PC-9 (cell line): ENCODE measurements at regions not wholly inside any gene's neighbourhood (a gene's known extent, or its start where the extent isn't known, plus 50 kb on each side); places are given as distances from the start of the nearest gene placed in this dataset.

ENCODE experiments used
- EZH2 ChIP-seq: fragments of 200-600 bp; sonication (generic); IDR thresholded peaks from 2 replicates; pipeline ENCODE4 v1.8.0; 2017; ENCODE audit warnings: antibody characterized with exemption, low read depth
- TF ChIP-seq, protein P1 (sequence below): fragments of 200-600 bp; sonication (generic); conservative IDR thresholded peaks from 2 replicates; pipeline ENCODE4 v1.6.1; 2017; ENCODE audit warnings: mixed run types, antibody characterized with exemption, mild to moderate bottlenecking, moderate library complexity

DNA sequence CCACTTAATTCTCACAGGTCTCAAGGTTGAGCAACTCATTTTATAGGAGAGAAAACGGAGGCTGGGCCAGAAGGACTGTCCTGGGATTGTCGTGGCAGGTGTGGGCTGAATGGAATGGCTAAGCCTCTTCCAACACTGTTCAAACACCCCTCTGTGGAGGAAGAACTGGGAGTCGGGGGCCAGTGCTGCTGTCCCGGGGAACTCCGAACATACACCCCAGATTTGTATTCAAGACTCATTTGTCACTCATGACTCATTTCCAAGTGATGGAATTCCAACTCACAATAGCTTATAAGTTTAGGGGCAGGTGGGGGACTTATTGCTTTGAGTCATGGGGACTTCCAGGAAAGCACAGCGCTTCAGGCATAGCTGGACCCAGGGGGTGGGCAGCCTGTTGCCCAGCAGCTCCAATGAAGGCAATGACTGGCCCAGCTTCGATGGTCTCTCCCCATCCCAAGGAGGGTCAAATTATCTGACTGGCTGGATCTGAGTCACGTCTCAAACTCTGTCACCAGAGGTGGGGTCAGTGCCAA lies 72.5 kb downstream of the TM2D3 start:
- no peak for TF ChIP-seq EZH2
- TF ChIP-seq, protein P1, sequence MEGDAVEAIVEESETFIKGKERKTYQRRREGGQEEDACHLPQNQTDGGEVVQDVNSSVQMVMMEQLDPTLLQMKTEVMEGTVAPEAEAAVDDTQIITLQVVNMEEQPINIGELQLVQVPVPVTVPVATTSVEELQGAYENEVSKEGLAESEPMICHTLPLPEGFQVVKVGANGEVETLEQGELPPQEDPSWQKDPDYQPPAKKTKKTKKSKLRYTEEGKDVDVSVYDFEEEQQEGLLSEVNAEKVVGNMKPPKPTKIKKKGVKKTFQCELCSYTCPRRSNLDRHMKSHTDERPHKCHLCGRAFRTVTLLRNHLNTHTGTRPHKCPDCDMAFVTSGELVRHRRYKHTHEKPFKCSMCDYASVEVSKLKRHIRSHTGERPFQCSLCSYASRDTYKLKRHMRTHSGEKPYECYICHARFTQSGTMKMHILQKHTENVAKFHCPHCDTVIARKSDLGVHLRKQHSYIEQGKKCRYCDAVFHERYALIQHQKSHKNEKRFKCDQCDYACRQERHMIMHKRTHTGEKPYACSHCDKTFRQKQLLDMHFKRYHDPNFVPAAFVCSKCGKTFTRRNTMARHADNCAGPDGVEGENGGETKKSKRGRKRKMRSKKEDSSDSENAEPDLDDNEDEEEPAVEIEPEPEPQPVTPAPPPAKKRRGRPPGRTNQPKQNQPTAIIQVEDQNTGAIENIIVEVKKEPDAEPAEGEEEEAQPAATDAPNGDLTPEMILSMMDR = no peak
